SU-DHL-6 (cell line): ENCODE measurements at regions not wholly inside any gene's neighbourhood (a gene's known extent, or its start where the extent isn't known, plus 50 kb on each side); places are given as distances from the start of the nearest gene placed in this dataset.

Source experiments
- EZH2phosphoT487 ChIP-seq: fragments of 200-600 bp; sonication (generic), shearing (Covaris generic); conservative IDR thresholded peaks from 2 replicates; pipeline ENCODE4 v1.6.1; 2018; ENCODE audit warnings: mild to moderate bottlenecking, antibody characterized with exemption, low read length, moderate library complexity, mixed read lengths
- TF ChIP-seq, protein P1 (sequence below): fragments of 200-600 bp; sonication (generic); IDR thresholded peaks from one replicate; pipeline ENCODE4 v1.5.1; 2017; ENCODE audit warnings: antibody characterized with exemption, mild to moderate bottlenecking, low read length, moderate library complexity; ENCODE audit not compliant: insufficient read depth, poor library complexity, severe bottlenecking

DNA sequence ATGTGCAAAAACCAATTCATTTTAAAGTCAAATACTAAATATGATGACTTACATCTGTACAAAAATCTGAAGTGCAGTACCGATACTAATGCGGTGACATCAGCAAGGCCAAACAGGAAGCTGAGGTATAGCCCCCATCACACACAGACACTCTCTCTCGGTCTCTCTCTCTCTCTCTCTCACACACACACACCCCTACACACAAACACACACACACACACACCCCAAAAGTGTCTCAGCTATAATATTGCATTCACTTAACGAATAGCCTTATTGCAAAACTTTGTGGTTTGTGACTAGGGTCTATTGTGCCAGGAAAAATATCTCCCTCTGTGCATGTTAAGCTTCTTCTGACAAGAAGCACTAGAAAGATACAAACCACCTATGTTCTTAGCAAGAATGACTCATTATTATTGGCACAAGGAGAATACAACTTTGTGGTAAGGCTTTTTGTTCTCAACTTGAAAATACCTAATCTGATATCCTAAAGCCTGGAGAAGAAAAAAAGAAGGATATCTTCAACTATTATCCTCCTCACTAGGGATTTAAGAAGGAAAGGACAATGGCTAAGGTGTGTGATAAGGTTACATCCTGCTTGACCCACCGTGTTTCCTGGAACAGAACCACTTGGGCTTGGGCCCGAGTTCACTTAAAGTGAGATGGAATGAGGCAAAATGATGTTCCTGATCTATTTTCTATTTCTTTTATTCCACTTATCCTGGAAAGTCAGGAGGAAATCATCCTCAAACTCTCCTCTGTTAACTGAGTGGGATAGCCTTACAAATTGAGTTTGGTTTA is 107.1 kb downstream of the NIBAN1 start:
- TF ChIP-seq, protein P1, sequence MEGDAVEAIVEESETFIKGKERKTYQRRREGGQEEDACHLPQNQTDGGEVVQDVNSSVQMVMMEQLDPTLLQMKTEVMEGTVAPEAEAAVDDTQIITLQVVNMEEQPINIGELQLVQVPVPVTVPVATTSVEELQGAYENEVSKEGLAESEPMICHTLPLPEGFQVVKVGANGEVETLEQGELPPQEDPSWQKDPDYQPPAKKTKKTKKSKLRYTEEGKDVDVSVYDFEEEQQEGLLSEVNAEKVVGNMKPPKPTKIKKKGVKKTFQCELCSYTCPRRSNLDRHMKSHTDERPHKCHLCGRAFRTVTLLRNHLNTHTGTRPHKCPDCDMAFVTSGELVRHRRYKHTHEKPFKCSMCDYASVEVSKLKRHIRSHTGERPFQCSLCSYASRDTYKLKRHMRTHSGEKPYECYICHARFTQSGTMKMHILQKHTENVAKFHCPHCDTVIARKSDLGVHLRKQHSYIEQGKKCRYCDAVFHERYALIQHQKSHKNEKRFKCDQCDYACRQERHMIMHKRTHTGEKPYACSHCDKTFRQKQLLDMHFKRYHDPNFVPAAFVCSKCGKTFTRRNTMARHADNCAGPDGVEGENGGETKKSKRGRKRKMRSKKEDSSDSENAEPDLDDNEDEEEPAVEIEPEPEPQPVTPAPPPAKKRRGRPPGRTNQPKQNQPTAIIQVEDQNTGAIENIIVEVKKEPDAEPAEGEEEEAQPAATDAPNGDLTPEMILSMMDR: no peak
- TF ChIP-seq EZH2phosphoT487: no peak
